Esophagus squamous epithelium (tissue), 4 donors: ENCODE measurements at regions not wholly inside any gene's neighbourhood (a gene's known extent, or its start where the extent isn't known, plus 50 kb on each side); places are given as distances from the start of the nearest gene placed in this dataset.

Experiments used
- CTCF ChIP-seq, 6 experiments: fragments of 450-650 bp in 4 of 6; fragments of 200-600 bp in 2 of 6; sonication (generic) in 2 of 6; IDR thresholded peaks; one replicate each; pipeline ENCODE4 v1.5.1; 2016 to 2019; ENCODE audit warnings: antibody characterized with exemption in 6 of 6, mild to moderate bottlenecking in 4 of 6, moderate library complexity in 4 of 6
- POLR2A ChIP-seq, 4 donors: fragments of 450-650 bp; IDR thresholded peaks; one replicate each; pipeline ENCODE4 v1.6.1; 2017; ENCODE audit warnings: antibody characterized with exemption in 4 of 4, mild to moderate bottlenecking in 4 of 4, moderate library complexity in 3 of 4

DNA sequence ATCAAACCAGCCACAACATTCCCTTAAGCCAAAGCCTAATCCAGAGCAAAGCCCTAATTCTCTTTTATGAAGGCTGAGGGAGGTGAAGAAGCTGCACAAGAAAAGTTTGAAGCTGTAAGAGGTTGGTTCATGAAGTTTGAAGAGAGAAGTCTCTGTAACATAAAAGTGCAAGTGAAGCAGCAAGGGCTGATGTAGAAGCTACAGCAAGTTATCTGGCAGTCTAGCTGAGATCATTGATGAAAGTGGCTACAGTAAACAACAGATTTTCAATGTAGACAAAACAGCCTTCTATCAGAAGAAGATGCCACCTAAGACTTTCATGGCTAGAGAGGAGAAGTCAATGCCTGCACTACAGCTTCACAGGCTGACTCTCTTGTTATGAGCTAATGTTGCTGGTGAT lies 52.5 kb downstream of the NACA2 start:
- TF ChIP-seq POLR2A (IDR thresholded peaks at IDR 0.05) (no peak), CTCF (IDR thresholded peaks at IDR 0.05) (no peak)
